ENCODE measurements at regions not wholly inside any gene's neighbourhood (a gene's known extent, or its start where the extent isn't known, plus 50 kb on each side); places are given as distances from the start of the nearest gene placed in this dataset.
A peak's percentile ranks its signal among the peaks of the same experiment; 100 is the strongest.

GRCh38 chr10:104576611-104577010 lies 64.5 kb upstream of the SORCS3 start:
- DNase-seq (ENCODE audit: low read depth): no peak

GRCh38 chr10:104577163-104577562 lies 63.9 kb upstream of the SORCS3 start:
- DNase-seq (ENCODE audit: low read depth): no peak

- no peak for DNase-seq (ENCODE audit: low read depth)
These were observed 63.1 kb upstream of the SORCS3 start for GRCh38 chr10:104577861-104578521.

GRCh38 chr10:104578671-104579070 lies 62.4 kb upstream of the SORCS3 start:
- DNase-seq (ENCODE audit: low read depth): no peak

GRCh38 chr10:104579136-104579535 lies 62.0 kb upstream of the SORCS3 start:
- no peak for DNase-seq (ENCODE audit: low read depth)

- no peak for DNase-seq (ENCODE audit: low read depth)
These were observed 60.8 kb upstream of the SORCS3 start for GRCh38 chr10:104580321-104580720.

GRCh38 chr10:104580774-104581675 lies 60.1 kb upstream of the SORCS3 start:
- peak; percentile 41 for DNase-seq (ENCODE audit: low read depth)

GRCh38 chr10:104581884-104582601 lies 59.0 kb upstream of the SORCS3 start:
- no peak for DNase-seq (ENCODE audit: low read depth)

- no peak for DNase-seq (ENCODE audit: low read depth)
These were observed 58.5 kb upstream of the SORCS3 start for GRCh38 chr10:104582602-104582951.

- DNase-seq (ENCODE audit: low read depth): no peak
These were observed 58.1 kb upstream of the SORCS3 start for GRCh38 chr10:104582966-104583365.

- DNase-seq (ENCODE audit: low read depth): no peak
These were observed 56.5 kb upstream of the SORCS3 start for GRCh38 chr10:104584541-104584940.

GRCh38 chr10:104587751-104588150 lies 53.3 kb upstream of the SORCS3 start:
- no peak for DNase-seq (ENCODE audit: low read depth)

GRCh38 chr10:104589431-104589830 lies 51.7 kb upstream of the SORCS3 start:
- DNase-seq (ENCODE audit: low read depth): no peak

GRCh38 chr10:104589871-104590270 lies 51.2 kb upstream of the SORCS3 start:
- DNase-seq (ENCODE audit: low read depth): no peak

All from stimulated activated CD8-positive, alpha-beta memory T cell treated with anti-CD3 and anti-CD28 coated beads, Interleukin-15, amount 100 ng/mL, for 1 hour (primary cell).